GM13977 (cell line): ENCODE measurements at regions not wholly inside any gene's neighbourhood (a gene's known extent, or its start where the extent isn't known, plus 50 kb on each side); places are given as distances from the start of the nearest gene placed in this dataset.

ENCODE experiments used
- DNase-seq: peaks from one replicate; pipeline ENCODE4 v3.0.0; 2012; ENCODE audit warnings: low spot score
- CTCF ChIP-seq: IDR thresholded peaks from 2 replicates; pipeline ENCODE4 v1.5.1; 2012; ENCODE audit warnings: mild to moderate bottlenecking, control low read depth; ENCODE audit not compliant: insufficient read depth; ENCODE audit errors: extremely low read depth, missing control alignments
- in situ Hi-C: fragments of 300-500 bp; cut with MboI; formaldehyde crosslinking; loops from one replicate; pipeline ENCODE4 v1.12.0; 2022; ENCODE audit warnings: low sequenced_read_pairs, low pct_unique_long_range_greater_than_20kb, mixed read lengths, inconsistent platforms; ENCODE audit not compliant: unreplicated experiment

DNA sequence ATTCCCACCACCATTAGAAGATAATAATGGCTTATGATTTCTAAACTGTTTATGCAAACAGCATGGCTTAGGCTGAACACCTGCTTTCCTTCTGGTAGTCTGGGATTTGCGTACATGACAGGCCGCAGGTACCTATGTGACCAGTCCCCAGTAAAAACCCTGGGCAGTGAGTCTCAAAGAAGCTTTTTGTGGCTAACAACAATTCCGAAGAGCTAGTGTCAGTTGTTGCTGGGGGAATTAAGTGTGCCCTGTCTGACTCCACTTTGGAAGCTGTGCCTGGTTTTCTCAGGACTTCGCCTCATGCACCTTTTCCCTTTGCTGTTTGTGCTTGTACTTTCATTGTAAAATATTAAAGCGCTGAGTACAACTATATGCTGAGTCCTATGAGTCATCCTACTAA, 250.2 kb upstream of the MIR17HG start:
- no peak for DNase-seq
- no peak for TF ChIP-seq CTCF
- in situ Hi-C loops = no loop called here

- no peak for DNase-seq
- in situ Hi-C loops = no loop called here
- no peak for TF ChIP-seq CTCF
Measured at GRCh38 chr13:91099877-91100276, 247.6 kb upstream of the MIR17HG start.

DNA sequence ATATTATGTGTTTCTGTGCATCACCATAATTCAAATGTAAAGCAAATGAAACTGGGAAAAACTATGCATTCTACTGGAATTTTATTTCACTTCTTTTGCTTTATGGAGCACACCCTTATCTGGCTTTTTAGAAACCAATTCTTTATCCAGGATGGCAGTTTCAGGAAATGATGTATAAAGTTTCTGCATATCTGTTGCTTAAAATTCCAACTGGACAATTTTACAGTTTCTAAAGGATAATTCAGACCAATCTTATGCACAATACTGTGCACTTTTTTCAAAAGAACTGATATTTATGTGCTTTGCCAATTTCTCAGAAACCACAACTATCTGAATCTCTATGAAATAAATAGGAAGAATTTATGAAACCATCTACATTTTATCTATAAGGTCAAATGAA, 246.5 kb upstream of the MIR17HG start:
- TF ChIP-seq CTCF = no peak
- no peak for DNase-seq

GRCh38 chr13:91101381-91101780, 246.1 kb upstream of the MIR17HG start:
- DNase-seq = no peak
- in situ Hi-C loops = no loop called here
- TF ChIP-seq CTCF = no peak

More for the DNA sequence above, 246.5 kb upstream of the MIR17HG start:
- in situ Hi-C loops = no loop called here

- in situ Hi-C loops = no loop called here
- no peak for TF ChIP-seq CTCF
- DNase-seq = no peak
Measured at GRCh38 chr13:91105270-91105669, 242.2 kb upstream of the MIR17HG start.

DNA sequence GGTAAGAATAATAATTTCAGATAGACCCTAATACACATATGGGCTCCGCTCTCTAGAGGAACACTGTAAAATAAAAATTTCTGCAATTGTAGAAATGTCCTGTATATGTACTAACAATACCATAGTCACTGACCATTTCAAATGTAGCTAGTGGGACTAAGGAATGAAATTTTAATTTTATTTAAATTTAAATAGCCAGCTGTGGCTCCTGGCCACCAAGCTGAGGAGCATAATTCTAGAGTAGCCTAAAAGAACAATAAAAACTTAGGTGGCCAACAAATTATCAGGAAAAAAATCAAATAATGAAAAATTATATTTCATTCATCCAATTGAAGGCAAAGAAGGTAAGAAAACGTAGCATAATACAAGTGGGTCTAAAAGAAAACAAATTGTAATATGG, 240.9 kb upstream of the MIR17HG start:
- no peak for DNase-seq
- no peak for TF ChIP-seq CTCF
- in situ Hi-C loops = no loop called here

- no peak for TF ChIP-seq CTCF
- DNase-seq = no peak
- in situ Hi-C loops = no loop called here
Measured at GRCh38 chr13:91108315-91108714, 239.2 kb upstream of the MIR17HG start.
